PC-9 (cell line): ENCODE measurements at regions not wholly inside any gene's neighbourhood (a gene's known extent, or its start where the extent isn't known, plus 50 kb on each side); places are given as distances from the start of the nearest gene placed in this dataset.

ENCODE experiments used
- EZH2 ChIP-seq: fragments of 200-600 bp; sonication (generic); IDR thresholded peaks from 2 replicates; pipeline ENCODE4 v1.8.0; 2017; ENCODE audit warnings: antibody characterized with exemption, low read depth
- TF ChIP-seq, protein P1 (sequence below): fragments of 200-600 bp; sonication (generic); conservative IDR thresholded peaks from 2 replicates; pipeline ENCODE4 v1.6.1; 2017; ENCODE audit warnings: mixed run types, antibody characterized with exemption, mild to moderate bottlenecking, moderate library complexity

DNA sequence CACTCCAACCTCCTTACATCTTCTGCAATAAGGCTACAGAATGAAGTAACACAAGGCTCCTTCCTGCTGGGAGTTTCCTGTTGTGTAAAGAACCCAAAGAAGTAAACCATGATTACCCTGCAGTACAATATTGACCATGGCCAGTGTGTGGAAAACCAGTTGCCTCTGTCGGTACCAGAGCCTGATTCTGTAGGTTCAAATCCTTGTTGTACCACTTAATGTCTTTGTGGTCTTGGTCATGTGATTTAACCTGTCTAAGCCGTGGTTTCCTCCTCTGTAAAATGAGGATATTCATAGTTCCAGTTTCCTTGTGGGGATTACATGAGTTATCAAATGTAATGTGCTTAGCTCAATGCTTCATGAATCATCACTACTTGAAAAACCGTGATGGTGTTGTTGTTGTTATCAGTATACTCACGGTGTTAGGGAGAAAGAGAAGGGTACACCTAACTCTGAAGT is 60.3 kb upstream of the PRELID3B start:
- TF ChIP-seq, protein P1, sequence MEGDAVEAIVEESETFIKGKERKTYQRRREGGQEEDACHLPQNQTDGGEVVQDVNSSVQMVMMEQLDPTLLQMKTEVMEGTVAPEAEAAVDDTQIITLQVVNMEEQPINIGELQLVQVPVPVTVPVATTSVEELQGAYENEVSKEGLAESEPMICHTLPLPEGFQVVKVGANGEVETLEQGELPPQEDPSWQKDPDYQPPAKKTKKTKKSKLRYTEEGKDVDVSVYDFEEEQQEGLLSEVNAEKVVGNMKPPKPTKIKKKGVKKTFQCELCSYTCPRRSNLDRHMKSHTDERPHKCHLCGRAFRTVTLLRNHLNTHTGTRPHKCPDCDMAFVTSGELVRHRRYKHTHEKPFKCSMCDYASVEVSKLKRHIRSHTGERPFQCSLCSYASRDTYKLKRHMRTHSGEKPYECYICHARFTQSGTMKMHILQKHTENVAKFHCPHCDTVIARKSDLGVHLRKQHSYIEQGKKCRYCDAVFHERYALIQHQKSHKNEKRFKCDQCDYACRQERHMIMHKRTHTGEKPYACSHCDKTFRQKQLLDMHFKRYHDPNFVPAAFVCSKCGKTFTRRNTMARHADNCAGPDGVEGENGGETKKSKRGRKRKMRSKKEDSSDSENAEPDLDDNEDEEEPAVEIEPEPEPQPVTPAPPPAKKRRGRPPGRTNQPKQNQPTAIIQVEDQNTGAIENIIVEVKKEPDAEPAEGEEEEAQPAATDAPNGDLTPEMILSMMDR, result no peak
- TF ChIP-seq EZH2, result no peak
